ENCODE measurements at regions not wholly inside any gene's neighbourhood (a gene's known extent, or its start where the extent isn't known, plus 50 kb on each side); places are given as distances from the start of the nearest gene placed in this dataset.

DNA sequence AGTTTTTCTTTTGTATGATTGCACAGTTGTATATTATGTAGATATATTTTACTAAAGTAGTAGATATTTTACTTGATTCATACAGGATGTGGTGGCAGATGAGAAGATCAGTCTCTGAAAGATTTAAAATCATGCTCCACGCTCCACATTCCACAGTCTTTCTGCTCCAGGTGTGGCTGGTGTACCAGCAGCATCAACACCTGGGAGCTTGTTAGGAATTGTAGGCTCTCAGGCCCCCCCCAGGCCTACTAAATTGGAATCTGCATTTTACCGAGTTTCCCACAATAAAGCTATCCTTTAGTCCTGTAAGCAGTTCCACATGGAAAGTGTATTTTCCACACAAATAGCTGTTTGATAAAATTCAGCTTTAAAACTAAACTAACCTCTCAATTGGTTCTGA is 537.4 kb downstream of the BCKDHB start:
- no peak overlapping the region for H3K27ac ChIP-seq (ENCODE audit: low read depth, low read length)
- H3K9me3 ChIP-seq (ENCODE audit: control insufficient read depth, insufficient read depth, low read depth, low read length): peaks cover 9% of the 10 kb centered on the region

DNA sequence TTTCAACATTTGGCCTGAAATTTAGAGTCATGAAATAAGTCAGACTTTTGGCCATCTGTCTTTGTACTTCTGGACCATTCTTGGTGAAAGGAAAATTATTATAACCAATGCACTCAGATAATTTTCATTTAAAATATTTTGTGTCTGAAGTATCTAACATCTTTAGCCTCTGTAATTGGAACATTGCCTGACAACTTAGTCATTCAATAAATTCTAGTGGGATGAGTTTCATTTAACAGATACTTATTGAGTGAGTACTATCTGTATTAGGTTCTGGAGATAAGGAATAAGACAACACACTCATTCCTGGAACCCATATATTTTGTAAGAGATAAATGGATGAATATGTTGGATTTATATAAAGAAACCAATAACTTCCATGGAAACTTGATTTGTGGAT is 536.0 kb downstream of the BCKDHB start:
- Histone ChIP-seq H3K4me3 (ENCODE audit: low read depth, low read length) (no peak overlapping the region), H3K27me3 (ENCODE audit: control insufficient read depth, insufficient read depth, low read length) (no peaks in the 10 kb centered on the region), H3K4me1 (ENCODE audit: control insufficient read depth, insufficient read depth, low read length) (peaks cover 24% of the 10 kb centered on the region), H3K9me3 (ENCODE audit: control insufficient read depth, insufficient read depth, low read depth, low read length) (peaks cover 9% of the 10 kb centered on the region), H3K27ac (ENCODE audit: low read depth, low read length) (no peak overlapping the region), H3K9ac (ENCODE audit: low read length) (no peak overlapping the region), H3K36me3 (ENCODE audit: control insufficient read depth, insufficient read depth, low read length) (no peaks in the 10 kb centered on the region)

More for the DNA sequence above, 537.4 kb downstream of the BCKDHB start:
- Histone ChIP-seq H3K4me1 (ENCODE audit: control insufficient read depth, insufficient read depth, low read length) (peaks cover 15% of the 10 kb centered on the region), H3K9ac (ENCODE audit: low read length) (no peak overlapping the region), H3K4me3 (ENCODE audit: low read depth, low read length) (no peak overlapping the region), H3K36me3 (ENCODE audit: control insufficient read depth, insufficient read depth, low read length) (no peaks in the 10 kb centered on the region), H3K27me3 (ENCODE audit: control insufficient read depth, insufficient read depth, low read length) (no peaks in the 10 kb centered on the region)

DNA sequence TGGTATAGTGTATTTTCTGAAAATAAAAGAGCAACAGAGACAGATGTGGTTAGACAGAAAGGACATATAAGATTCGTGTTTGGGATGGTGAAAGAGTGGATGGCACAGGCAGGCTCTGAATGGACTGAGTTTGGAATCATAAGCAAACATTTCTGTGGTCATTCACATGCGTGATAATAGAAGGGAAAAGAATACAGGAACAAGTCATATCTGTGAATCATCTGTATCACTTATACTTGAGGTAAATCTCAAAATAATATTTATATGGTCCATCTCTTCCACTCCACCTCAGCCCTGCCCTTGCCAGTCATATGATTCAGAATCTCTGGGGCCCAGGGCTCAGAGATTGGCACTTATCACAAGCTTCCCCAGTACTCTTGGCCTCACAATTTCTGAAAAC is 535.1 kb downstream of the BCKDHB start:
- no peak overlapping the region for H3K4me3 ChIP-seq (ENCODE audit: low read depth, low read length)
- H3K27ac ChIP-seq (ENCODE audit: low read depth, low read length): no peak overlapping the region
- no peaks in the 10 kb centered on the region for H3K27me3 ChIP-seq (ENCODE audit: control insufficient read depth, insufficient read depth, low read length)
- H3K36me3 ChIP-seq (ENCODE audit: control insufficient read depth, insufficient read depth, low read length): no peaks in the 10 kb centered on the region
- peaks cover 18% of the 10 kb centered on the region for H3K4me1 ChIP-seq (ENCODE audit: control insufficient read depth, insufficient read depth, low read length)
- peaks cover 9% of the 10 kb centered on the region for H3K9me3 ChIP-seq (ENCODE audit: control insufficient read depth, insufficient read depth, low read depth, low read length)
- no peak overlapping the region for H3K9ac ChIP-seq (ENCODE audit: low read length)

DNA sequence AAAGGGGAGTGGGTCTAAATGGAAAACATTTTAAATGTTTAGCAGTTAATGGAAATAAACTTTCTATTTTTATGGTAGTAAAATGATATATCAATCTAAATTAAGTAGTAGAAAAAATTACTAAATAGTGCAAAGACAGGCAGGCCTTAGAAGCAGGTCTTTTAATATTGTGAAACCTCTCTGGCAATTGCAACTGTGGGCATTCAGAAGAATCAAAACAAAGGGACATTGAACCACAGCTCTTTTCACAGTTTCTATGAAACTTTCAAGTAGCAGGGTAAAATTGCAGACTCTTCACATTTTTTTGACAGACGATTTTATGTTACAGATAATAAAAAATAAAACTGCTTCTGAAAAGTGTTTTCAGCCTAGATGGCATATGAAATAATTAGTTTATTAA is 533.7 kb downstream of the BCKDHB start:
- H3K27ac ChIP-seq (ENCODE audit: low read depth, low read length): no peak overlapping the region
- peaks cover 10% of the 10 kb centered on the region for H3K9me3 ChIP-seq (ENCODE audit: control insufficient read depth, insufficient read depth, low read depth, low read length)
- H3K27me3 ChIP-seq (ENCODE audit: control insufficient read depth, insufficient read depth, low read length): no peaks in the 10 kb centered on the region
- H3K4me3 ChIP-seq (ENCODE audit: low read depth, low read length): no peak overlapping the region
- peaks cover 18% of the 10 kb centered on the region for H3K4me1 ChIP-seq (ENCODE audit: control insufficient read depth, insufficient read depth, low read length)
- H3K9ac ChIP-seq (ENCODE audit: low read length): no peak overlapping the region
- no peaks in the 10 kb centered on the region for H3K36me3 ChIP-seq (ENCODE audit: control insufficient read depth, insufficient read depth, low read length)

DNA sequence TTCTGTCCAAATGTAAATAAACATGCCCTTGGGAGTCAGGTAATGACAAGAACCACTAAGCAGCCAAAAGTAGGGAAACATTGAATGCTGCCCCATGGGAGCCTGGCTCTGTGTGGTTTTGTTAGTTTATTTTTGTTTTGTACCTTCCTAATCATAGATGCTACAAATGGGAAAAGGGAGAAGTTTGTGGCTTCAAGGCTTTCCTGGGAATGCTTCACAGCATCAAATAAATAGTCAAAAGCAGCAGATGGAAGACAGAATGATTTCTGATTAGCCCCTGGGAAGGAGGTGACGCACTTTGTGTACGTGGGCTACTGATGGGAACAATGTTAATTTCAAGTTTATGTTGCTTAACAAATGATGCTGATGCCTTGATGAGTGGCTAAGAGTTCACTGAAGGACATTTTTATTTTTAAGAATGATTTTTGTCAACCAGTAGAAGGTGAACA is 532.7 kb downstream of the BCKDHB start:
- no peaks in the 10 kb centered on the region for H3K27me3 ChIP-seq (ENCODE audit: control insufficient read depth, insufficient read depth, low read length)
- peaks cover 4% of the 10 kb centered on the region; the same call in 1 of the 2 replicates for H3K9me3 ChIP-seq (ENCODE audit: control insufficient read depth, insufficient read depth, low read depth, low read length)
- H3K4me3 ChIP-seq (ENCODE audit: low read depth, low read length): no peak overlapping the region
- peak overlapping the region; percentile 52; the same call in 1 of the 2 replicates for H3K27ac ChIP-seq (ENCODE audit: low read depth, low read length)
- peak overlapping the region; percentile 16 for H3K9ac ChIP-seq (ENCODE audit: low read length)
- no peaks in the 10 kb centered on the region for H3K36me3 ChIP-seq (ENCODE audit: control insufficient read depth, insufficient read depth, low read length)
- peaks cover 18% of the 10 kb centered on the region for H3K4me1 ChIP-seq (ENCODE audit: control insufficient read depth, insufficient read depth, low read length)

DNA sequence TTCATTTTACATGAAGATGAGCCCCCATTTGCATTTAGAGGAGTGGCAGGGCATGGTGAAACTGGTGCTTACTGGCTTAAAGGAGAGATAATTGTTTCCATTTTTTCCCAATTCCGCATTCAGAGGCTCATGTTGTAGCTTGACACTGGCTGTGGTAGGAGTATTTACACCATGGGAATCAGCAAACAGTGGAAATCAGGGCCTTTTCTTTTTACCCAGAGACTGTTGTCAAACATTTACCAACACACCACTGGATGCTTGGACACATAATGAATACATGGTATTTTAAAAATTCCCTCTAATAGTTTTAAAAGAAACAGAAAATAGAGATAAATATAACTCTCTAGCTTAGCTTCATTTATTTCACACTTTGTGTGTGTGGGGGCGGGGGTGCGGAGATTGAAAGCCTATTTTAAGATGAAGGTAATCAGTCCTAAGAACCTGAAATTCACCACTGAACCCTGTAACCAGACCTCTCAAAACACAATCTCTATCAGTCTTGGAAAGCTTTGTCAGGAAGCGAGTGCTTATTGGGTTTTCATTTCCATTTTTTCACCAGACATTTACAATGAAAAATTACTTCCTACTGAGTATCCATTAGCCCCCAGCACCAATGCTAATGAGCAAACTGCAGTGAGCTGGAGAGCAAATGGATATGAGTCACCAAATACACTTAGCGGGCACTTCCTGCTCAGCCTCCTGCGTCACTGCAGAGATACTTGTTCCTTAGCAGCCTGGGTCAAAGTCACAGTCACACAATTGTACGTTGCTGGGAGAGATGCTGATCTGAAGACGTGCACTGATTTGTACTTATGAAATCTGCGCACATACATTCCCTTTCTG is 532.0 kb downstream of the BCKDHB start:
- peaks cover 4% of the 10 kb centered on the region; the same call in 1 of the 2 replicates for H3K9me3 ChIP-seq (ENCODE audit: control insufficient read depth, insufficient read depth, low read depth, low read length)
- peak overlapping the region; percentile 16 for H3K9ac ChIP-seq (ENCODE audit: low read length)
- H3K4me3 ChIP-seq (ENCODE audit: low read depth, low read length): no peak overlapping the region
- no peaks in the 10 kb centered on the region for H3K27me3 ChIP-seq (ENCODE audit: control insufficient read depth, insufficient read depth, low read length)
- H3K36me3 ChIP-seq (ENCODE audit: control insufficient read depth, insufficient read depth, low read length): no peaks in the 10 kb centered on the region
- peaks cover 18% of the 10 kb centered on the region for H3K4me1 ChIP-seq (ENCODE audit: control insufficient read depth, insufficient read depth, low read length)
- H3K27ac ChIP-seq (ENCODE audit: low read depth, low read length): peak overlapping the region; percentile 57; the same call in 1 of the 2 replicates

DNA sequence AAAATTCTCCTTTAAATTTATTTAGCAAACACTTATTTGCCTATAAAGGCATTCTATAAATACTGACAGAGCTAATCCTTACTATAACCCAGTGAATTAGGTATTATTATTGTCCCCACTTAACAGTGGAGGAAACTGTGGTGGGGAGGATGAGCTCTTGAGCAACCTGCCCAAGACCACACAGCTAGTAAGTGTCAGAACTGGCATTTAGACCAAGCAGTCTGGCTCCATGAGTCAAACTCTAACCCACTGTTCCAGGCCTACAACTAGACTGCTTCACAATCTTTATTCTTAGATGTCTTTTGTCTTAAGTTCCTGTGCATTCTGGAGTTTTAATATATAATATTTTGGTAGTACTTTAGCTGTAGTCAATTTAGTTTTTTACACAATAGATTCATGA is 530.8 kb downstream of the BCKDHB start:
- peaks cover 18% of the 10 kb centered on the region for H3K4me1 ChIP-seq (ENCODE audit: control insufficient read depth, insufficient read depth, low read length)
- no peaks in the 10 kb centered on the region for H3K27me3 ChIP-seq (ENCODE audit: control insufficient read depth, insufficient read depth, low read length)
- peaks cover 4% of the 10 kb centered on the region; the same call in 1 of the 2 replicates for H3K9me3 ChIP-seq (ENCODE audit: control insufficient read depth, insufficient read depth, low read depth, low read length)
- no peak overlapping the region for H3K4me3 ChIP-seq (ENCODE audit: low read depth, low read length)
- H3K36me3 ChIP-seq (ENCODE audit: control insufficient read depth, insufficient read depth, low read length): no peaks in the 10 kb centered on the region
- H3K9ac ChIP-seq (ENCODE audit: low read length): no peak overlapping the region
- H3K27ac ChIP-seq (ENCODE audit: low read depth, low read length): no peak overlapping the region

DNA sequence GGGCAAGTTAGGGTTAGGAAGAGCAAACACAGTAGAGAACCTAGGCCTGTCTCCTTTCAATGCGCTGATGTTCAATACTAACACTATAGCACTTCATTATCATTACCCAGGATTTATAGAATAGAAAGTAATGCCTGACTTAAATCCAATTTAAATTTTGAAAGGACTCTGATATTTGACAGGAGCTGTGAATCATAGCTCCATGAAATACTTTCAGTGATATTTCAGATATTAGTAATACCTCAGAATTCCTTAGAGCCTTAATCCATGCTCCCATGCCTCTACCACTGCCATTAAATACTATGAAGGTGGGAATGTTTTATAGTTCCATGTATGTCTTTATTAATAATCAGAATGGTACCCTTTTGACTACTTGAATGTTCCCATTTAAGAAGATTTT is 530.2 kb downstream of the BCKDHB start:
- Histone ChIP-seq H3K9ac (ENCODE audit: low read length) (no peak overlapping the region), H3K27ac (ENCODE audit: low read depth, low read length) (no peak overlapping the region), H3K4me1 (ENCODE audit: control insufficient read depth, insufficient read depth, low read length) (peaks cover 18% of the 10 kb centered on the region), H3K4me3 (ENCODE audit: low read depth, low read length) (no peak overlapping the region), H3K36me3 (ENCODE audit: control insufficient read depth, insufficient read depth, low read length) (no peaks in the 10 kb centered on the region), H3K27me3 (ENCODE audit: control insufficient read depth, insufficient read depth, low read length) (no peaks in the 10 kb centered on the region), H3K9me3 (ENCODE audit: control insufficient read depth, insufficient read depth, low read depth, low read length) (peaks cover 4% of the 10 kb centered on the region; the same call in 1 of the 2 replicates)

DNA sequence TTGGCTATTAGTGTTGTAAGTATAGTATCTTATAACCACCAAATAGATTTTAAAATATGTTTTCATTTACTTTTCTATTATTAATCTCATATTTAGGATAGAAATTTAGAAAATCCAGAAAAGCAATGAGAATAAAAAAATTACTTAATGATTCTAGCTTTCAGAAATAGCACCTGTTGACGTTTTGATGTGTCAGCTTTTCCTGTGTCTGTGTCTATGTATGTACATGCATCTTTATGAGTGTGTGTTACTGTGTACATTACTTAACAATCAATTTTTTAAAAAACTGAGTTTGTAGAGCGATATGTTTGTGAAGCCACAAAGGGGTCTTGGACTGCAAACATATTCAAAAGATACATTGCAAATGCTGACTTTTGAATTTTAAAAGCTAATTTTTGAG is 526.9 kb downstream of the BCKDHB start:
- no peak overlapping the region for H3K4me3 ChIP-seq (ENCODE audit: low read depth, low read length)
- H3K36me3 ChIP-seq (ENCODE audit: control insufficient read depth, insufficient read depth, low read length): no peaks in the 10 kb centered on the region
- no peak overlapping the region for H3K9ac ChIP-seq (ENCODE audit: low read length)
- H3K27me3 ChIP-seq (ENCODE audit: control insufficient read depth, insufficient read depth, low read length): no peaks in the 10 kb centered on the region
- peaks cover 7% of the 10 kb centered on the region for H3K4me1 ChIP-seq (ENCODE audit: control insufficient read depth, insufficient read depth, low read length)
- H3K27ac ChIP-seq (ENCODE audit: low read depth, low read length): no peak overlapping the region
- peaks cover 6% of the 10 kb centered on the region; the same call in 1 of the 2 replicates for H3K9me3 ChIP-seq (ENCODE audit: control insufficient read depth, insufficient read depth, low read depth, low read length)

DNA sequence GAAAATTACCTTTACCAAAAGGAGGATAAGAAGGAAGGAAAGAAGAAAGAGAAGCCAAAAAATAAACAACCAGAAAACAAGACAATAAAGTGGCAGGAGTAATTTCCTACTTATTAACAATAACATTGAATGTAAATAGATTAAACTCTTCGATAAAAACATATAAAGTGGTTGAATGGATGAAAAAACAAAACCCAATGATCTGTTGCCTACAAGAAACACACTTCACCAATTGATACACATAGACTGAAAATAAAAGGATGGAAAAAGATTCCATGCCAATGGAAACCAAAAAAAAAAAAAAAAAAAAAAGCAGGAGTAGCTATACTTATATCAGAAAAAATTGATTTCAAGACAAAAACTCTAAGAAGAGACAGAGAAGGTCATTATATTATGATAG is 518.9 kb downstream of the BCKDHB start:
- Histone ChIP-seq H3K27me3 (ENCODE audit: control insufficient read depth, insufficient read depth, low read length) (no peaks in the 10 kb centered on the region), H3K4me1 (ENCODE audit: control insufficient read depth, insufficient read depth, low read length) (no peaks in the 10 kb centered on the region), H3K9ac (ENCODE audit: low read length) (no peak overlapping the region), H3K9me3 (ENCODE audit: control insufficient read depth, insufficient read depth, low read depth, low read length) (no peaks in the 10 kb centered on the region), H3K27ac (ENCODE audit: low read depth, low read length) (no peak overlapping the region), H3K4me3 (ENCODE audit: low read depth, low read length) (no peak overlapping the region), H3K36me3 (ENCODE audit: control insufficient read depth, insufficient read depth, low read length) (no peaks in the 10 kb centered on the region)

DNA sequence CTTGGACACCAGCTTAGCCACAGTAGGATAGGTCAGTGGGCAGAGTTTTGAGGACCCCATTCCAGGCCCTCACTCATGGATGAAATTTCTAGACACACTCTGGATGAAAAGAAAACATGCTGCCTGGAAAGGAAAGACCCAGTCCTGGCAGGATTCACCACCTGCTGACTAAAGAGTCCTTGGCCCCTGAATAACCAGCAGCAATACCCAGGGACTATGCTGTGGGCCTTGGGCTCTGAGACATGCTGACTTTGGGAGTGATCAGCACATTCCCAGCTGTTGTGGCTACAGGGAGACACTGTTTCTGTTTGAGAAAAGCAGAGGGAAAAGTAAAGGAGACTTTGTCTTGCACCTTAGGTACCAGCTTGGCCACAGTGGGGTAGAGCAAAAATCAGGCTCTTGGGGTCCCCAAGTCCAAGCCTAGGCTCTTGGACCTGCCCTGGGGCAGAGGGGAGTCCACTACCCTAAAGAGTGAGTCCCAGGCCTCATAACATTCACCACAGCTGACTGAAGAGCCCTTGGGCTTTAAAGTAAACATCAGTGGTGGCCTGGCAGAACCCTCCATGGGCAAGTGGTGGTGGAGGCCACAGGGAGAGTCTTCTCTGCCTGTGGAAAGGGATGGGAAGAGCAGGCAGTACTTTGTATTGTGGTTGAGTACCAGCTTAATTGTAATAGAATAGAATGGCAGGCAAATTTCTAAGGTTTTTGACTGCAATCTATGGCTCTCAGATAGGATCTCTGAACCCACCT is 516.8 kb downstream of the BCKDHB start:
- Histone ChIP-seq H3K4me3 (ENCODE audit: low read depth, low read length) (no peak overlapping the region), H3K9me3 (ENCODE audit: control insufficient read depth, insufficient read depth, low read depth, low read length) (no peaks in the 10 kb centered on the region), H3K4me1 (ENCODE audit: control insufficient read depth, insufficient read depth, low read length) (no peaks in the 10 kb centered on the region), H3K9ac (ENCODE audit: low read length) (no peak overlapping the region), H3K36me3 (ENCODE audit: control insufficient read depth, insufficient read depth, low read length) (no peaks in the 10 kb centered on the region), H3K27ac (ENCODE audit: low read depth, low read length) (no peak overlapping the region), H3K27me3 (ENCODE audit: control insufficient read depth, insufficient read depth, low read length) (no peaks in the 10 kb centered on the region)

Measured in HUES6 (cell line).